ENCODE measurements at regions not wholly inside any gene's neighbourhood (a gene's known extent, or its start where the extent isn't known, plus 50 kb on each side); places are given as distances from the start of the nearest gene placed in this dataset.

DNA sequence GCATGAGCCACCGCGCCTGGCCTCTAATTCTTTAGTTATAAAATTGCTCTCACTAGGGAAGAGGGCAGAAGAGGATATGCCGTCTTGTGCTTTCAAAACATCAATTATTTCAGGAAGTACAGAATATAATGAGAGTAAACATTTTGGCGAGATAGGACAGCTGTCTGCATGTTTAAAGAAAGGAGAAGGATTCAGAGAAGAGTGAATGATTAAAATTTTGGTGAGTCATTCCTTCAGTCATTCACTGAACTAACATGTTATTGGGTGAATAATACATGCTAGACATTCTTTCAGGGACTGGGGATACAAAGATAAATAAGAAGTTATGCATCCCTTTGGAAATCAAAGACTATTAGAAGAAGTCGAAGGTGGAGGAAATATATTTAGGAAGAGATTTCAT, 590.3 kb upstream of the GOT2 start:
- 1% methylated on average over 5 of the region's 5 CpGs for WGBS (ENCODE audit: insufficient coverage, low coverage, missing lambda C conversion rate)
- TF ChIP-seq ZNF24 (IDR thresholded peaks at IDR 0.05) (peak; percentile 50; the same call in 1 of the 2 replicates), NFE2 (IDR thresholded peaks at IDR 0.05; ENCODE audit: low read depth) (no peak)
- ChIA-PET CTCF (ENCODE audit: low intra/inter-chr PET ratio) (no interaction called here), POLR2A (no interaction called here)
- ATAC-seq (no peak), FAIRE-seq (no peak), DNase-seq (ENCODE audit: extremely low read depth in 1 of 4, low spot score in 3 of 4) (no peak)
- Histone ChIP-seq H3K27me3 (ENCODE audit: control insufficient read depth in 2 of 2, insufficient read depth in 2 of 2, low read length in 2 of 2) (no peaks in the 10 kb centered on the region), H3K4me2 (ENCODE audit: insufficient read depth, low read length) (no peak overlapping the region), H3K4me3 (no peak overlapping the region), H3K36me3 (ENCODE audit: control insufficient read depth, insufficient read depth, low read length) (no peaks in the 10 kb centered on the region), H2AFZ (ENCODE audit: low read depth, low read length) (no peak overlapping the region), H3K4me1 (replicated peaks in 1 of 2; ENCODE audit: control insufficient read depth in 2 of 2, insufficient read depth in 2 of 2, low read length in 2 of 2) (no peaks in the 10 kb centered on the region), H3K9ac (ENCODE audit: insufficient read depth in 1 of 2, low read depth in 2 of 2, low read length in 2 of 2) (no peak overlapping the region), H3K79me2 (ENCODE audit: control insufficient read depth, insufficient read depth, low read length) (no peaks in the 10 kb centered on the region), H3K27ac (ENCODE audit: extremely low read depth, low read depth, low read length) (no peak overlapping the region), H3K9me1 (ENCODE audit: control insufficient read depth, insufficient read depth, low read length) (no peaks in the 10 kb centered on the region), H4K20me1 (replicated peaks; ENCODE audit: control insufficient read depth, insufficient read depth, low read length) (no peaks in the 10 kb centered on the region), H3K9me3 (replicated peaks; ENCODE audit: control insufficient read depth, insufficient read depth, low read depth, low read length) (no peaks in the 10 kb centered on the region)
- BruUV-seq (replicated peaks) = no TSS peak
- in situ Hi-C loops (cut with MboI) = no loop called here
- intact Hi-C loops (cut with micrococcal nuclease) = no loop called here

DNA sequence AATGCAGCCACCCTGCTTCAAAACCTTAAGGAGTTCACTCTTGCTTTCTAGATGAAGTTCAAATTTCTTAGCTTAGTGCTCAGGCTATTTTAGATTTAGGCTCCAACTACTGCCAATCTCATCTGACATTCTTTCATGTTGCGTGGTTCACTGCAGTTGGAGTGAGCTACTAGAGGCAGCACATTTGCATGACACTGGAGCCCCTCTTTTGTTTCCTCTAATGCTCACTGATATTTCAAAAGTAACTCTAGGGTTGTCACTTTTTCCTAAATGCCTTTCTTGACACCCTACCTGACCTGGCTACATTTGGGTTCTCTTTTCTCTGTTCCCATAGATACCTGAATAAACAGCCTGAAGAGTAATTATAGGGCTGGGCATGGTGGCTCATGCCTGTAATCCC, 586.5 kb upstream of the GOT2 start:
- no TSS peak for BruUV-seq (replicated peaks)
- no peak for FAIRE-seq
- no peak for TF ChIP-seq ZSCAN29 (IDR thresholded peaks at IDR 0.05)
- TF ChIP-seq MBD2 (IDR thresholded peaks at IDR 0.05; ENCODE audit: borderline replicate concordance, low read depth) = no peak
- TF ChIP-seq ESRRB (CRISPR knock-in tag; IDR thresholded peaks at IDR 0.05; ENCODE audit: borderline replicate concordance) = no peak
- TF ChIP-seq, protein P1, sequence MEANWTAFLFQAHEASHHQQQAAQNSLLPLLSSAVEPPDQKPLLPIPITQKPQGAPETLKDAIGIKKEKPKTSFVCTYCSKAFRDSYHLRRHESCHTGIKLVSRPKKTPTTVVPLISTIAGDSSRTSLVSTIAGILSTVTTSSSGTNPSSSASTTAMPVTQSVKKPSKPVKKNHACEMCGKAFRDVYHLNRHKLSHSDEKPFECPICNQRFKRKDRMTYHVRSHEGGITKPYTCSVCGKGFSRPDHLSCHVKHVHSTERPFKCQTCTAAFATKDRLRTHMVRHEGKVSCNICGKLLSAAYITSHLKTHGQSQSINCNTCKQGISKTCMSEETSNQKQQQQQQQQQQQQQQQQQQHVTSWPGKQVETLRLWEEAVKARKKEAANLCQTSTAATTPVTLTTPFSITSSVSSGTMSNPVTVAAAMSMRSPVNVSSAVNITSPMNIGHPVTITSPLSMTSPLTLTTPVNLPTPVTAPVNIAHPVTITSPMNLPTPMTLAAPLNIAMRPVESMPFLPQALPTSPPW (CRISPR knock-in tag; IDR thresholded peaks at IDR 0.05) = no peak
- TF ChIP-seq ZBTB8A (IDR thresholded peaks at IDR 0.05; ENCODE audit: partially characterized antibody) = no peak
- TF ChIP-seq ZNF584 (CRISPR knock-in tag; IDR thresholded peaks at IDR 0.05; ENCODE audit: low read depth) = no peak
- no peak for TF ChIP-seq PTBP1 (IDR thresholded peaks at IDR 0.05; ENCODE audit: low read depth, low read length)
- no peak for TF ChIP-seq NR4A1 (CRISPR knock-in tag; IDR thresholded peaks at IDR 0.05)
- TF ChIP-seq NR4A1 (tag; IDR thresholded peaks at IDR 0.05) = no peak
- no peak for TF ChIP-seq PCBP2 (IDR thresholded peaks at IDR 0.05; ENCODE audit: low read depth, low read length, poor library complexity, severe bottlenecking)
- no peak for TF ChIP-seq MAFF (IDR thresholded peaks at IDR 0.05; ENCODE audit: low read length)
- no peak for TF ChIP-seq POLR2AphosphoS5 (IDR thresholded peaks at IDR 0.05; ENCODE audit: control insufficient read depth, insufficient read depth, low read depth, low read length)
- no peak for TF ChIP-seq ZNF830 (CRISPR knock-in tag; IDR thresholded peaks at IDR 0.05)
- no peak for TF ChIP-seq HNRNPUL1 (IDR thresholded peaks at IDR 0.05; ENCODE audit: low read length)
- no peak for TF ChIP-seq ZFX (CRISPR knock-in tag; IDR thresholded peaks at IDR 0.05)
- no peak for TF ChIP-seq FUS (optimal IDR thresholded peaks at IDR 0.05; ENCODE audit: low read depth, low read length)
- no peak for TF ChIP-seq C11orf30 (IDR thresholded peaks at IDR 0.05; ENCODE audit: low read depth)

More for the DNA sequence above, 586.5 kb upstream of the GOT2 start:
- Histone ChIP-seq H4K20me1 (replicated peaks; ENCODE audit: control insufficient read depth, insufficient read depth, low read length) (no peaks in the 10 kb centered on the region), H3K36me3 (ENCODE audit: control insufficient read depth, insufficient read depth, low read length) (no peaks in the 10 kb centered on the region), H3K9ac (ENCODE audit: insufficient read depth in 1 of 2, low read depth in 2 of 2, low read length in 2 of 2) (no peak overlapping the region), H3K4me2 (ENCODE audit: insufficient read depth, low read length) (no peak overlapping the region), H3K9me3 (replicated peaks; ENCODE audit: control insufficient read depth, insufficient read depth, low read depth, low read length) (no peaks in the 10 kb centered on the region), H3K9me1 (ENCODE audit: control insufficient read depth, insufficient read depth, low read length) (no peaks in the 10 kb centered on the region), H3K4me1 (replicated peaks in 1 of 2; ENCODE audit: control insufficient read depth in 2 of 2, insufficient read depth in 2 of 2, low read length in 2 of 2) (no peaks in the 10 kb centered on the region), H3K27ac (ENCODE audit: extremely low read depth, low read depth, low read length) (no peak overlapping the region), H3K27me3 (ENCODE audit: control insufficient read depth in 2 of 2, insufficient read depth in 2 of 2, low read length in 2 of 2) (no peaks in the 10 kb centered on the region), H3K79me2 (ENCODE audit: control insufficient read depth, insufficient read depth, low read length) (no peaks in the 10 kb centered on the region), H3K4me3 (no peak overlapping the region), H2AFZ (ENCODE audit: low read depth, low read length) (no peak overlapping the region)
- DNase-seq (ENCODE audit: extremely low read depth in 1 of 4, low spot score in 3 of 4) = no peak
- CTCF ChIA-PET (ENCODE audit: low intra/inter-chr PET ratio) = no interaction called here
- in situ Hi-C loops (cut with MboI) (no loop called here), intact Hi-C loops (cut with micrococcal nuclease) (no loop called here)
- no peak for ATAC-seq
- POLR2A ChIA-PET = no interaction called here
- WGBS (ENCODE audit: insufficient coverage, low coverage, missing lambda C conversion rate) = 0% methylated on average over 1 of the region's 1 CpG
